ENCODE measurements at regions not wholly inside any gene's neighbourhood (a gene's known extent, or its start where the extent isn't known, plus 50 kb on each side); places are given as distances from the start of the nearest gene placed in this dataset.

DNA sequence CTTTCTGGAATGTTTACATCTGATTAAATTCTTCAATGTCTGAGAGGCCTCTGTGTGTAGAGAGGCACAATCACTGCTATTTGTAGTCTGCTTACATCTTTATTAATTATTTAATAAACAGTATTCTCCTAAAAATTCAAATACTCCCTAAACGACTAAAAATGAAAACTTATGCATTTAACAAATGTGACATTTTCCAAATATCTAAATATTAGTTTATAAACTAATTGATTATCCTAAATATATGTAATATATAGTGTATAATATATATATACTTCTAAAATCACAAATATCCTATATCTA, 57.7 kb upstream of the ZBED3 start:
- TF ChIP-seq, protein P1, sequence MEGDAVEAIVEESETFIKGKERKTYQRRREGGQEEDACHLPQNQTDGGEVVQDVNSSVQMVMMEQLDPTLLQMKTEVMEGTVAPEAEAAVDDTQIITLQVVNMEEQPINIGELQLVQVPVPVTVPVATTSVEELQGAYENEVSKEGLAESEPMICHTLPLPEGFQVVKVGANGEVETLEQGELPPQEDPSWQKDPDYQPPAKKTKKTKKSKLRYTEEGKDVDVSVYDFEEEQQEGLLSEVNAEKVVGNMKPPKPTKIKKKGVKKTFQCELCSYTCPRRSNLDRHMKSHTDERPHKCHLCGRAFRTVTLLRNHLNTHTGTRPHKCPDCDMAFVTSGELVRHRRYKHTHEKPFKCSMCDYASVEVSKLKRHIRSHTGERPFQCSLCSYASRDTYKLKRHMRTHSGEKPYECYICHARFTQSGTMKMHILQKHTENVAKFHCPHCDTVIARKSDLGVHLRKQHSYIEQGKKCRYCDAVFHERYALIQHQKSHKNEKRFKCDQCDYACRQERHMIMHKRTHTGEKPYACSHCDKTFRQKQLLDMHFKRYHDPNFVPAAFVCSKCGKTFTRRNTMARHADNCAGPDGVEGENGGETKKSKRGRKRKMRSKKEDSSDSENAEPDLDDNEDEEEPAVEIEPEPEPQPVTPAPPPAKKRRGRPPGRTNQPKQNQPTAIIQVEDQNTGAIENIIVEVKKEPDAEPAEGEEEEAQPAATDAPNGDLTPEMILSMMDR (IDR thresholded peaks at IDR 0.05; ENCODE audit: borderline replicate concordance, insufficient read depth, low read depth, low read length): no peak
- H3K4me3 ChIP-seq (ENCODE audit: low read depth, low read length): no peak overlapping the region

DNA sequence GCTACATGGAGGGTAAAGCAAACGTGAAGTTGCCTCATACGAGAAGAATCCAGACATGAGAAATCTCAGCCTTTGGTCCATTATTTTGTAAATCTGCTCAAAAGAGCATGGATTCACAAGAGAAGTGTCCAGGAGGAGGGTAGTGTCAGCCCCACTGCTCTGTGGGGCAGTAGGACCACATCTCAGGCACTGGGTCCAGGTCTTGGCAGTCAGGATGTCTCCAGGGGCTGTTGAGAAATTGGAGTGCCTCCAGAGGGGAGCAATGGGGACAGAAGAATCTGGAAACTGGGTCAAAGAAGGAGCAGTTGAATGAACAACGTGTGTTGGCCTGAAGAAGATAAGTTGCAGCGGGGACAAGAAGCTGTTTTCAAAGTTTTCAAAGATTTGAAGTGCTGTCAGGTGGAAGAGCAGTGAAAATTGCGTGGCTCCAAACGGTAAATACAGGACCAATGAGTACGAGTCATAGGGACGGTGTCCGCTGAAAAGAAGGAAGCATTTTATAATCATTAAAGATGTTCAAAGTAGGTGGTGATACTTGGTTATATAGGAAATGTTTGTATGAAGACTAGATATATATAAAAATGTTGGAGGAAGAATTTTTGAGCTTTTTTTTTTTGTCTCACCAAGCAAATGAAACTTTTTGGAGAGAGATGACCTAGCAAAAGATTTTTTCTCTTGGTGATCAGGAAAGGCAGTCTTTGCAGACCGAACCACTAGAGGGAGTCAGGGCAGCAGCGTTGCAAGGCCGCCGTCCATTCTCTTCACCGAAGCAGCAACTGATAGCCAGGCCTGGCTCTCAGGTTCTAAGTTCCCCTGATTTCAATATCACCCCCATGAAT, 57.1 kb upstream of the ZBED3 start:
- TF ChIP-seq, protein P1 (IDR thresholded peaks at IDR 0.05; ENCODE audit: borderline replicate concordance, insufficient read depth, low read depth, low read length): peak; percentile 87
- no peak overlapping the region for H3K4me3 ChIP-seq (ENCODE audit: low read depth, low read length)

DNA sequence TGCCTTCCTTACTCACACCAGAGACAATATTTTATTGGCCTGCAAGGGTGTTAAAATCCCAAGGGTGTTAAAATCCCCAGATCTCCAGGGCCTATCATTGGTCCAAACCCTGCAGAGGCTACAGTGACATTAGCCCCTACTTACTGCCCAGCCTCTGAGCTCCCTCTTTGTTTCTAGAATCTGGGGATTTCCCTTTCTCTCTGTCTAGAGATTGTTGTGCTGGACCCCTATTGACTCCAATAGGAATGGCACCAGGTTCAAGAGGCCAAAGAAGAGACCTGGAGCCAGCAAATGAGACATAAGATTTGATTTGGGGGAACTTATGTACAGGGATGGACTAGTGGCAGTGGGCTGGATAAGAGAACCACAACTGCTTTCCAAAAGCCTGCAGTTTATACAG, 53.3 kb upstream of the ZBED3 start:
- TF ChIP-seq, protein P1 (IDR thresholded peaks at IDR 0.05; ENCODE audit: borderline replicate concordance, insufficient read depth, low read depth, low read length): no peak
- no peak overlapping the region for H3K4me3 ChIP-seq (ENCODE audit: low read depth, low read length)

DNA sequence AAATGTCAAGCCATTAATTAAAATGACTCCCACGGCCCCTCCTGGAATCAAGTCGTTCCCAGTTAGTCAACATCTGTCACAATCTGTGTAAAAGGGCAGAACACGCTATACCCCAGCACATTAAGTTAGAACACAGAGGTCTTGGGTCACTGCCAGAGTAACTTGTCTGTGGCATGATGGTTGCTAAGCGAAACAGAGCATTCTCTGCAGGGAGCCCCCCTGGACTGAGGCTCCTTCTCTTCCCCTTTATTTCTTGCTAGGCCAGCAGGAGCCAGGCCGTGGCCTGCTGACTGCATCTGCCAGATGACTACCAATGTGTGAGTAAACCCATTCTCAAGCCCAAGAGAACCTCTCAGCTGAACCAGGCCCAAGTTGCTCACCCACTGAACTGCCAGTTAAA, 51.9 kb upstream of the ZBED3 start:
- TF ChIP-seq, protein P1 (IDR thresholded peaks at IDR 0.05; ENCODE audit: borderline replicate concordance, insufficient read depth, low read depth, low read length): no peak
- no peak overlapping the region for H3K4me3 ChIP-seq (ENCODE audit: low read depth, low read length)

Data from GM12875 (cell line).